ENCODE measurements at regions not wholly inside any gene's neighbourhood (a gene's known extent, or its start where the extent isn't known, plus 50 kb on each side); places are given as distances from the start of the nearest gene placed in this dataset.
A peak's percentile ranks its signal among the peaks of the same experiment; 100 is the strongest.

DNA sequence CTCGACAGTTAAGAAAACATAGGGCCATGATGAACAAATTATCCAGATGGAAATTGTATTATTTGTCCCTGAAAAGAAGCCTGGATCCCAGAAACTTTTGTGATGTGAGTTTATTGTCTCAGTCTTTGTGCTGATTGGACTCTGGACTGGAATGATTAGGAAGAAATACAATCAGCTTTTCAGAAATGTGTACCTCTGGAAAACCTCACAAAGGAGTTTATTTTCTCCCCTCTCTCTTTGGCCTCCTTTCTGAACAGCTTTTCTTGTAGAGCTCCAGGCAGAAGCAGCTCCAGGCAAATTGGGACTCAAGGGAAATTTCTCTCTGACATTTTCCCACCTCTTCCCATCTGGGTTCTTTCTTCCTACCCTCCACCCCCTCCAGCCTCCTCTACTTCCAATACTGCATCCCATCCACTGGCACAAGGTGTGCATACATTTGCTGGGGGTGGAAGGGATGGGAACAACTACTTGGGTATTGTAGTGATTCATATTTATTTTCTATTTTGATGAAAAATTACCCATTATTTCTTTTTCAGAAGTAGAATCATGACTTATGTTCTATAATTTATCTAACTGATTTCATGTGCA, 119.7 kb downstream of the CD47 start:
- no peak for DNase-seq
- Histone ChIP-seq H3K36me3 (ENCODE audit: control insufficient read depth in 4 of 4, insufficient read depth in 4 of 4, low read length in 3 of 4) (no peaks in the 10 kb centered on the region), H3K27ac (ENCODE audit: insufficient read depth in 1 of 2, low read depth in 1 of 2, low read length in 2 of 2, poor library complexity in 1 of 2, severe bottlenecking in 2 of 2) (no peak overlapping the region), H3K4me1 (ENCODE audit: control extremely low read depth in 1 of 4, control insufficient read depth in 4 of 4, insufficient read depth in 4 of 4, low read length in 3 of 4) (peaks cover 0 to 2% (median 0%) of the 10 kb centered on the region in 4 experiments), H3K27me3 (replicated peaks in 2 of 5; ENCODE audit: control insufficient read depth in 4 of 5, insufficient read depth in 5 of 5, low read length in 4 of 5) (no peaks in the 10 kb centered on the region), H3K9me3 (ENCODE audit: control extremely low read depth in 1 of 5, control insufficient read depth in 4 of 5, insufficient read depth in 2 of 5, low read depth in 1 of 5, low read length in 4 of 5) (no peaks in the 10 kb centered on the region), H3K4me3 (ENCODE audit: control insufficient read depth in 1 of 7, extremely low read depth in 1 of 7, insufficient read depth in 4 of 7, low read depth in 2 of 7, low read length in 6 of 7) (no peak overlapping the region)
- ChIA-PET POLR2A (no interaction called here), CTCF (interaction anchor here (1.9 kb wide), 1 partner anchor 10 kb away, joined by 5 read pairs; no protein-coding TSS in a partner anchor)
- 100% methylated on average over 1 of the region's 1 CpG for WGBS (ENCODE audit: insufficient coverage)

DNA sequence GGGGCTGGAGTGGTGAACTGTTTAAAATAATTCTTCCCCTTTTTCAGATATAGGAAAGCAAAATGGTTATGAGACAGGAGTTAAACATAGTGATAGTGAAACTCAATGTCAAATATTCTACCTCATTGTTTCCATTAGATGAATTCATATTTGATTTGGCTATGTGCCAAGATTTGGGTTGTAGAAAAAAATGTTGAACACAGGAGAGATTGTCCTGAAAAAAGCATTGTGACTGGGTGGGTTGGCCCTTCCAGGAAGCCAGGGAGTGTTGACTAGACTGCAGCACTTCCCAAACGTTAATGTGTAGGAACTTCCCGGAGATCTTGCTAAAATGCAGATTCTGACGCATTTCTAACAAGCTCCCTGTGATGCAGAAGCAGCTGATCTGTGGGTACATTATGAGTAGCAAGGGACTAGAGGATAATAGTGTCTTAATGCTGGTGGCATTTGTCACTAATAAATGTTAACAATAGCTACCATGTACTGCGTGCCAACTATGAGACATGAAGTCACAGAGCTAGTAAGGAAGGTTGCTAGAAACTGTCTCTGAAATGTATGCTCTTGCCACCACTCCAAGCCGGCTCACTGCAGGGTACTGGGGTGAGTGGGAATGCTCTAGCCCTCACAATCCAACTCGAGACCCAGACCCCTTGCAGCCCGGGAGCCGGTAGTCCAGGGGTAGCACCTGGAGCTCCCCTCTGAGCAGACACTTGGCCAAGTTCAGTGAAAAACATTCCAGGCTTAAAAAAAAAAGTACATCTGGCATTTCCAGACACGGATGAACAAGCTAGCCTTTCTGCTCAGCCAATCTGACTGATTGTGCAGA, 120.6 kb downstream of the CD47 start:
- POLR2A ChIA-PET = no interaction called here
- no peaks in the 10 kb centered on the region for H3K36me3 ChIP-seq (ENCODE audit: control insufficient read depth in 4 of 4, insufficient read depth in 4 of 4, low read length in 3 of 4)
- H3K27ac ChIP-seq (ENCODE audit: insufficient read depth in 1 of 2, low read depth in 1 of 2, low read length in 2 of 2, poor library complexity in 1 of 2, severe bottlenecking in 2 of 2) = no peak overlapping the region
- CTCF ChIA-PET = interaction anchor here (1.9 kb wide), 1 partner anchor 9 kb away, joined by 5 read pairs; no protein-coding TSS in a partner anchor
- no peaks in the 10 kb centered on the region for H3K27me3 ChIP-seq (replicated peaks in 2 of 5; ENCODE audit: control insufficient read depth in 4 of 5, insufficient read depth in 5 of 5, low read length in 4 of 5)
- peak in 2 of 3 donors; percentile 27 to 36 for DNase-seq
- WGBS (ENCODE audit: insufficient coverage) = 87% methylated on average over 9 of the region's 9 CpGs
- H3K9me3 ChIP-seq (ENCODE audit: control extremely low read depth in 1 of 5, control insufficient read depth in 4 of 5, insufficient read depth in 2 of 5, low read depth in 1 of 5, low read length in 4 of 5) = no peaks in the 10 kb centered on the region
- H3K4me1 ChIP-seq (ENCODE audit: control extremely low read depth in 1 of 4, control insufficient read depth in 4 of 4, insufficient read depth in 4 of 4, low read length in 3 of 4) = no peaks in the 10 kb centered on the region
- H3K4me3 ChIP-seq (ENCODE audit: control insufficient read depth in 1 of 7, extremely low read depth in 1 of 7, insufficient read depth in 4 of 7, low read depth in 2 of 7, low read length in 6 of 7) = no peak overlapping the region

DNA sequence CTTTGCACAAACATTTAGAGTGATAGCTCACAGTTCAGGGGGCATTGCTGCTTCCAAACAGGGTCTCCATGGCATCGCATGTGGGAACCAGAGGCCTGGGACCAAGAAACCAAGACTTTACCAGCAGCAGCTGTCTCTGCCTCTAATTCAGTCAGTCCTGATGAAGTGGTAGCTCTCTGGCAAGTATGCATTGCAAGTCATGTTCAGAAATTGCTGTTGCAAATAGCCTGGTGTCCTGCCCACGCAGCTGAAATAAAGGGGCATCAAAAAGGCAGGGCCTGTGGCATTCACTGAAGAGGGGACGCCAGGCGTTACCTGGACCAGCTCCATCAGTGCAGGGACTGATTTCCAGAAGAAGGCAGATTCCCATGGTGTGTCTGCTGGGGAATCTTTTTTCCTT, 121.3 kb downstream of the CD47 start:
- Histone ChIP-seq H3K4me3 (ENCODE audit: control insufficient read depth in 1 of 7, extremely low read depth in 1 of 7, insufficient read depth in 4 of 7, low read depth in 2 of 7, low read length in 6 of 7) (no peak overlapping the region), H3K4me1 (ENCODE audit: control extremely low read depth in 1 of 4, control insufficient read depth in 4 of 4, insufficient read depth in 4 of 4, low read length in 3 of 4) (no peaks in the 10 kb centered on the region), H3K27ac (ENCODE audit: insufficient read depth in 1 of 2, low read depth in 1 of 2, low read length in 2 of 2, poor library complexity in 1 of 2, severe bottlenecking in 2 of 2) (no peak overlapping the region), H3K27me3 (replicated peaks in 2 of 5; ENCODE audit: control insufficient read depth in 4 of 5, insufficient read depth in 5 of 5, low read length in 4 of 5) (no peaks in the 10 kb centered on the region), H3K9me3 (ENCODE audit: control extremely low read depth in 1 of 5, control insufficient read depth in 4 of 5, insufficient read depth in 2 of 5, low read depth in 1 of 5, low read length in 4 of 5) (no peaks in the 10 kb centered on the region), H3K36me3 (ENCODE audit: control insufficient read depth in 4 of 4, insufficient read depth in 4 of 4, low read length in 3 of 4) (no peaks in the 10 kb centered on the region)
- ChIA-PET POLR2A (no interaction called here), CTCF (interaction anchor here (1.9 kb wide), 1 partner anchor 8 kb away, joined by 5 read pairs; no protein-coding TSS in a partner anchor)
- DNase-seq = no peak
- WGBS (ENCODE audit: insufficient coverage) = 100% methylated on average over 4 of the region's 4 CpGs

DNA sequence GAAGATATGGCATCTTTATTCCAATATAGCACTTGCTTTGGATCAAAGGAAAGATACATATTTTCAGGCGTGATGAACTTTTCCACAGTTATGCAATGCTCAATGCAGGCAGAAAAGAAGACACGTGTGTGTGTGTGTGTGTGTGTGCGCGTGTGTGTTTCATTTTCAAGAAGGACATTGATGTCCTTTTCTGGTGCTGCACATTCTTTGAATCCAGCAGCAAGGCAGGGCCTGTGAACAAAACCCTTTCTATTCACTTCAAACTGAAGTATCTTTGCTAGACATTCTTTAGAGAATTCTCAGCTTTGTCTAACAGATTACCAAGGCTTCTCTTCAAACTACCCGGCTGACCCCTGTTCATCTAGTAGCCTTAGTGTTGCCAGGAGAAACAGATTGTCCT, 124.6 kb downstream of the CD47 start:
- no peaks in the 10 kb centered on the region for H3K27me3 ChIP-seq (replicated peaks in 2 of 5; ENCODE audit: control insufficient read depth in 4 of 5, insufficient read depth in 5 of 5, low read length in 4 of 5)
- 97% methylated on average over 4 of the region's 5 CpGs for WGBS (ENCODE audit: insufficient coverage)
- no peak overlapping the region for H3K4me3 ChIP-seq (ENCODE audit: control insufficient read depth in 1 of 7, extremely low read depth in 1 of 7, insufficient read depth in 4 of 7, low read depth in 2 of 7, low read length in 6 of 7)
- no peak overlapping the region for H3K27ac ChIP-seq (ENCODE audit: insufficient read depth in 1 of 2, low read depth in 1 of 2, low read length in 2 of 2, poor library complexity in 1 of 2, severe bottlenecking in 2 of 2)
- no peaks in the 10 kb centered on the region for H3K9me3 ChIP-seq (ENCODE audit: control extremely low read depth in 1 of 5, control insufficient read depth in 4 of 5, insufficient read depth in 2 of 5, low read depth in 1 of 5, low read length in 4 of 5)
- CTCF ChIA-PET = no interaction called here
- POLR2A ChIA-PET = no interaction called here
- H3K4me1 ChIP-seq (ENCODE audit: control extremely low read depth in 1 of 4, control insufficient read depth in 4 of 4, insufficient read depth in 4 of 4, low read length in 3 of 4) = no peaks in the 10 kb centered on the region
- H3K36me3 ChIP-seq (ENCODE audit: control insufficient read depth in 4 of 4, insufficient read depth in 4 of 4, low read length in 3 of 4) = no peaks in the 10 kb centered on the region
- no peak for DNase-seq

DNA sequence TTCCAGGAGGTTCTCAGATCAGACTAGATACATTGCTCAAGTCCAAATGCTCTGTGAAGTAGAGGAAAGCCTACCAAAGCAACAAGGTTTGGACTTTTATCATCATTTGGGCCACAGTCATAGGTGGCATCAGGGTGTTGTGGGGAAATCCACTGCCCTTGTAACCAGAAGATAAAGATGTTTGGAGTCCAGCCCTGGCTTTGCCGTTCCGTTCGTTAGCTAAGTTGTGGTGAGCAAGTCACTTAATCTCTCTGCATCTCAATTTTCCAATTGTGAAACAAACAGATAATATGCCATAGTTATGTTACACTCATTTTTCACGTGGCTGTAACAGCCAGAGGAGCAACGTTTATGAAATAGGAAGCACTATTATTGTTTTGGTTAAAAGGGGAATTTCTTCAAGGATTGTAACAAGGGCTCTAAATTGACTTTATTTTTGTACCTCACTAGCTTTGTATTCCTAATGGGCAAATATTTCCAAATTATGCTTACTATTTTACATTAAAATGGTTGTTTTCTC, 125.6 kb downstream of the CD47 start:
- 78% methylated on average over 5 of the region's 5 CpGs for WGBS (ENCODE audit: insufficient coverage)
- DNase-seq = no peak
- ChIA-PET POLR2A (no interaction called here), CTCF (no interaction called here)
- Histone ChIP-seq H3K36me3 (ENCODE audit: control insufficient read depth in 4 of 4, insufficient read depth in 4 of 4, low read length in 3 of 4) (no peaks in the 10 kb centered on the region), H3K4me1 (ENCODE audit: control extremely low read depth in 1 of 4, control insufficient read depth in 4 of 4, insufficient read depth in 4 of 4, low read length in 3 of 4) (no peaks in the 10 kb centered on the region), H3K9me3 (ENCODE audit: control extremely low read depth in 1 of 5, control insufficient read depth in 4 of 5, insufficient read depth in 2 of 5, low read depth in 1 of 5, low read length in 4 of 5) (no peaks in the 10 kb centered on the region), H3K4me3 (ENCODE audit: control insufficient read depth in 1 of 7, extremely low read depth in 1 of 7, insufficient read depth in 4 of 7, low read depth in 2 of 7, low read length in 6 of 7) (no peak overlapping the region), H3K27ac (ENCODE audit: insufficient read depth in 1 of 2, low read depth in 1 of 2, low read length in 2 of 2, poor library complexity in 1 of 2, severe bottlenecking in 2 of 2) (no peak overlapping the region), H3K27me3 (replicated peaks in 2 of 5; ENCODE audit: control insufficient read depth in 4 of 5, insufficient read depth in 5 of 5, low read length in 4 of 5) (no peaks in the 10 kb centered on the region)

DNA sequence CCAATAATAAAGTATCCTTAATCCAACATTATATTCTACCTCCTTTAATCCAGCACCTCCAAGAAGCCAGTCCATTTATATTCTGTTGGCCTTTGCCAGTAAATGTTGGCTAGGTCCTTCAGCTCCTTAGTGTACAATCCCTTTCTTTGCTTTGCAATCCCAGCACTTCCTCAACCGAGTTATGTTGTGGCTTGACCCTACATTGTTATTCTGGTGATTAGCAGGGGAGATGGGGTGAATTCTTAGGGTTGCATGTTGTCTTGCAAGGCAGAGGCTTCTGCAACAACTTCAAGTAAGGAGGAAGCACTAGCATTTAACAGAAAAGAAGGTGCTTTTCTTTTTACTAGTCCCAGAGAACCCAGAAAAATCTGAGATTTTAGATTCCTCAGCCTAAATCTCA, 127.2 kb downstream of the CD47 start:
- ChIA-PET POLR2A (no interaction called here), CTCF (no interaction called here)
- no peak for DNase-seq
- Histone ChIP-seq H3K4me3 (ENCODE audit: control insufficient read depth in 1 of 7, extremely low read depth in 1 of 7, insufficient read depth in 4 of 7, low read depth in 2 of 7, low read length in 6 of 7) (no peak overlapping the region), H3K36me3 (ENCODE audit: control insufficient read depth in 4 of 4, insufficient read depth in 4 of 4, low read length in 3 of 4) (no peaks in the 10 kb centered on the region), H3K9me3 (ENCODE audit: control extremely low read depth in 1 of 5, control insufficient read depth in 4 of 5, insufficient read depth in 2 of 5, low read depth in 1 of 5, low read length in 4 of 5) (no peaks in the 10 kb centered on the region), H3K27ac (ENCODE audit: insufficient read depth in 1 of 2, low read depth in 1 of 2, low read length in 2 of 2, poor library complexity in 1 of 2, severe bottlenecking in 2 of 2) (no peak overlapping the region), H3K27me3 (replicated peaks in 2 of 5; ENCODE audit: control insufficient read depth in 4 of 5, insufficient read depth in 5 of 5, low read length in 4 of 5) (no peaks in the 10 kb centered on the region), H3K4me1 (ENCODE audit: control extremely low read depth in 1 of 4, control insufficient read depth in 4 of 4, insufficient read depth in 4 of 4, low read length in 3 of 4) (no peaks in the 10 kb centered on the region)
- 100% methylated on average over 1 of the region's 1 CpG for whole genome bisulfite sequencing (ENCODE audit: insufficient coverage)

DNA sequence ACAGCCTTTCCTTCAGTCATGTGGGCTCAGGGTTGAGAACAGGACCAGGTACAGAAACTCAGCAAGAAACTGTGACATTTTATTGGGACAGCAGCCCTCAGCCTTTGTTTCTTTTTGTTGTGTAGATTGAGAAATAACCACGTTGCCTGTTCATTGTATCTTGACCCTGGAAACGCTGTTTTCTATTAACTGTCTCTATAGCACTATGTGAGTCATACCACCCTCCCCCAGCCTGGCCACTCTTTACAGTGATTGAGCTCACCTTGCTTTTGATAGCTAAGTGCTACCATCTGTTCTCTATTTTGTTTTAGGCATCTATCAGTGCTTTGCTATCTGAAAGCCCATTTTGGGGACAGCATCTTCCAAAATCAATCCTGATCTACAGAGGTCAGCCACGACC, 127.9 kb downstream of the CD47 start:
- DNase-seq = no peak
- ChIA-PET CTCF (no interaction called here), POLR2A (no interaction called here)
- Histone ChIP-seq H3K27me3 (replicated peaks in 2 of 5; ENCODE audit: control insufficient read depth in 4 of 5, insufficient read depth in 5 of 5, low read length in 4 of 5) (no peaks in the 10 kb centered on the region), H3K4me3 (ENCODE audit: control insufficient read depth in 1 of 7, extremely low read depth in 1 of 7, insufficient read depth in 4 of 7, low read depth in 2 of 7, low read length in 6 of 7) (no peak overlapping the region), H3K9me3 (ENCODE audit: control extremely low read depth in 1 of 5, control insufficient read depth in 4 of 5, insufficient read depth in 2 of 5, low read depth in 1 of 5, low read length in 4 of 5) (no peaks in the 10 kb centered on the region), H3K4me1 (ENCODE audit: control extremely low read depth in 1 of 4, control insufficient read depth in 4 of 4, insufficient read depth in 4 of 4, low read length in 3 of 4) (peaks cover 0 to 1% (median under 1%) of the 10 kb centered on the region in 4 experiments), H3K36me3 (ENCODE audit: control insufficient read depth in 4 of 4, insufficient read depth in 4 of 4, low read length in 3 of 4) (no peaks in the 10 kb centered on the region), H3K27ac (ENCODE audit: insufficient read depth in 1 of 2, low read depth in 1 of 2, low read length in 2 of 2, poor library complexity in 1 of 2, severe bottlenecking in 2 of 2) (no peak overlapping the region)
- 95% methylated on average over 3 of the region's 3 CpGs for WGBS (ENCODE audit: insufficient coverage)

Measured in common myeloid progenitor, CD34-positive (primary cell).